Activated naive CD8-positive, alpha-beta T cell treated with anti-CD3 and anti-CD28 coated beads, Interleukin-2, amount 50 U/mL, for 24 hours (primary cell): ENCODE measurements at regions not wholly inside any gene's neighbourhood (a gene's known extent, or its start where the extent isn't known, plus 50 kb on each side); places are given as distances from the start of the nearest gene placed in this dataset.
A peak's percentile ranks its signal among the peaks of the same experiment; 100 is the strongest.

Experiments
- ATAC-seq: fragments of 150-1000 bp; cut with Tn5 transposase; one replicate; pipeline ENCODE4 v1.10.0; 2021
- DNase-seq: peaks from one replicate; pipeline ENCODE4 v3.0.0; 2021
- H3K27ac Mint-ChIP-seq: one replicate; pipeline ENCODE4 v1.8.0; 2021; ENCODE audit warnings: mild to moderate bottlenecking, mixed read lengths
- H3K27me3 Mint-ChIP-seq: one replicate; pipeline ENCODE4 v1.8.0; 2021; ENCODE audit warnings: mixed read lengths
- H3K36me3 Mint-ChIP-seq: one replicate; pipeline ENCODE4 v1.8.0; 2021; ENCODE audit warnings: low read depth, mixed read lengths
- H3K4me1 Mint-ChIP-seq: one replicate; pipeline ENCODE4 v1.8.0; 2021; ENCODE audit warnings: mixed read lengths
- H3K4me3 Mint-ChIP-seq: one replicate; pipeline ENCODE4 v1.8.0; 2021; ENCODE audit warnings: mild to moderate bottlenecking, moderate library complexity, mixed read lengths
- H3K9me3 Mint-ChIP-seq: one replicate; pipeline ENCODE4 v1.8.0; 2021; ENCODE audit warnings: mixed read lengths

- Mint-ChIP-seq H3K36me3 (no peaks in the 10 kb centered on the region), H3K9me3 (no peaks in the 10 kb centered on the region), H3K4me3 (no peak overlapping the region), H3K27me3 (peaks cover 21% of the 10 kb centered on the region), H3K27ac (no peak overlapping the region), H3K4me1 (peaks cover 5% of the 10 kb centered on the region)
- DNase-seq (no peak), ATAC-seq (no peak)
These were observed 235.8 kb upstream of the NLRP1 start for GRCh38 chr17:5819921-5820685.

DNA sequence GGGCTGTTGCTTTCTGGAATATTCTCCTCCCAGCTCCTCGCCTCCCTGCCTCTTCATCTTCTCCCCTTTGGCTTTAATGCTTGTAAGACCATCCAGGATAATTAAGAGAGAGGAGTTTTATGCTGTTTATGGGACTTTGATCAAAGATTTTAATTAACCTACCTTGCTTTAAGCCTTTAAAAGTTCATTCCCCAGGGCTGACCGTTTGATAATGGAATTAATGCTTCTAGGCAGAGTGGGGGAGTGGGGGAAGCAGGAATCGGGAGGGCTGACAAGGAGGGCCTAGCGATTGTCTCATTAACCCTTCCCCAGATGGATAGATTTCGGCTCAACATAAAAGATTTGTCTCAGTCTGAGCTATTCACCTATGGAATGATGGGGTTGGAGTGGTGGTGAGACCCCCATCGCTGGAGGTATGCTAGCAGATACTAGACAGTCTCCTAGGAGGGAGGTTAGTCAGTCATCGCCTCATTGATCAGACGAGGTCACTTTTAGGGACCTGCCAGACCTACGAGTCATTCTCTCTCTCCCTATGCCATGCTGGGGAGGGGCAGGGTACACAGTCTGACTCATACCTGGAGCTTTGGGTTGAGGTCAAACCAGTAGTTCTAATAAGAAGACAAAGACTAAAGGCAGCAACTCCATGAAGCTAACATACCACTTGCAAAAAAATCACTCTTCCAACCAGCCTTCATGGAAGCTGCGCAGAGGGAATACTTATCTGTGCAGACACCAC lies 236.6 kb upstream of the NLRP1 start:
- peaks cover 23% of the 10 kb centered on the region for H3K27me3 Mint-ChIP-seq
- ATAC-seq, result peak; percentile 82
- H3K27ac Mint-ChIP-seq, result no peak overlapping the region
- H3K4me1 Mint-ChIP-seq, result peaks cover 5% of the 10 kb centered on the region
- DNase-seq, result no peak
- no peaks in the 10 kb centered on the region for H3K9me3 Mint-ChIP-seq
- no peaks in the 10 kb centered on the region for H3K36me3 Mint-ChIP-seq
- no peak overlapping the region for H3K4me3 Mint-ChIP-seq

- H3K27me3 Mint-ChIP-seq, result peaks cover 23% of the 10 kb centered on the region
These were observed 237.5 kb upstream of the NLRP1 start for GRCh38 chr17:5821803-5822202.

DNA sequence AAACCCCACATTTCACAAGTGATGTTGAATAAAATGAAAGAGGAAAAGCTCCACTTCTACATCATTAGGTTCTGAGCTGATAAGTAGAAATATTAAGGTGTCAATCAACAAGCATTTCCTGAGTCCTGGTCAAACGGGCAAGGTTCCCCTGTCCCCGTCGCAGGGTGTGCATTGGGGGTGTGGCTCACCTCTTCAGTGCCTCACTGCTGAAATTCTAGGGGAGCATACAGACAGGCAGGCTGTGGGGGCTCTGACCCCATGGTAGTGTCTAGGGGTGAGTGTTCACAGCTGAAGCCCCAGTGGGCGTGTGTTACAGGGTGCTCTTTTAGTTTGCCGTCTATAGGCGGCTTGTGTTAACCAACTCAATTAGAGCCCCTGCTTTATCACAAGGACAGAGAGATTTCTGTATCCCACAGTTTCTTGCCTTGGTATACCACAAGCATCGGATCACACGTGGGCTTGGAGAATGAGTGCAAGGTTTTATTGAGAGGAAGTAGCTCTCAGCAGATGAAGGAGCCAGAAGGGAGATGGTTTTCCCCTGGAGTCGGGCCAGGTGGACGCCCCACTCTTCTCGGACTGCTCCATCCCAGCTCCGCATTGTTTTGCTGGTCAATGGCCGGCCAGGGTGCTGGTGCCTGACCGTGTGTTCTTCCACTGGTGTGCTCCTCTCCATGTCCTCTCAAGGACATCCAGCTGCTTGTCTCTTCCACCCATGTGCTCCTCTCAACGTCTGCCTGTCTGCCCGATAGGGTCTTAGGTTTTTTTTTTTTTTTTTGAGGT lies 238.2 kb upstream of the NLRP1 start:
- ATAC-seq (no peak), DNase-seq (no peak)
- peaks cover 25% of the 10 kb centered on the region for H3K27me3 Mint-ChIP-seq
- no peaks in the 10 kb centered on the region for H3K36me3 Mint-ChIP-seq
- H3K4me3 Mint-ChIP-seq, result no peak overlapping the region
- peaks cover 5% of the 10 kb centered on the region for H3K4me1 Mint-ChIP-seq
- no peak overlapping the region for H3K27ac Mint-ChIP-seq
- H3K9me3 Mint-ChIP-seq, result no peaks in the 10 kb centered on the region

More at GRCh38 chr17:5821803-5822202, 237.5 kb upstream of the NLRP1 start:
- Mint-ChIP-seq H3K9me3 (no peaks in the 10 kb centered on the region), H3K4me3 (no peak overlapping the region), H3K27ac (no peak overlapping the region), H3K36me3 (no peaks in the 10 kb centered on the region), H3K4me1 (peaks cover 5% of the 10 kb centered on the region)
- DNase-seq (no peak), ATAC-seq (no peak)

DNA sequence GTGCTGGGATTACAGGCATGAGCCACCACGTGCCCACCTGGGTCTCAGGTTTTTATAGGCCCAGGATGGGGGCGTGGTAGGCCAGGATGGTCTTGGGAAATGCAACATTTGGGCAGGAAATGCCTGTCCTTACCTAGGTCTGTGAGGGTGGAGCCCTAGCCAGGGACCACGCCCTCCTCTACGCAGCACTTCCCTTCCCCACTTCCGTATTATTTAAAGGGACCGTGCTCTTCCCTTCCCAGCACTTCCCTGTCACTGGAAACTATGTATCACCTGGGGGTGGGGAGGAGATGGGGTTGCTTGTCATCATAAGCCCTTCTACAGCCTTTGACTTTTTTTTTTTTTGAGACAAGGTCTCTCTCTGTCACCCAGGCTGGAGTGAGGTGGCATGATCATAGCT lies 238.9 kb upstream of the NLRP1 start:
- Mint-ChIP-seq H3K9me3 (no peaks in the 10 kb centered on the region), H3K36me3 (no peaks in the 10 kb centered on the region), H3K4me1 (peaks cover 5% of the 10 kb centered on the region), H3K4me3 (no peak overlapping the region), H3K27ac (no peak overlapping the region), H3K27me3 (peaks cover 20% of the 10 kb centered on the region)
- DNase-seq (no peak), ATAC-seq (no peak)

DNA sequence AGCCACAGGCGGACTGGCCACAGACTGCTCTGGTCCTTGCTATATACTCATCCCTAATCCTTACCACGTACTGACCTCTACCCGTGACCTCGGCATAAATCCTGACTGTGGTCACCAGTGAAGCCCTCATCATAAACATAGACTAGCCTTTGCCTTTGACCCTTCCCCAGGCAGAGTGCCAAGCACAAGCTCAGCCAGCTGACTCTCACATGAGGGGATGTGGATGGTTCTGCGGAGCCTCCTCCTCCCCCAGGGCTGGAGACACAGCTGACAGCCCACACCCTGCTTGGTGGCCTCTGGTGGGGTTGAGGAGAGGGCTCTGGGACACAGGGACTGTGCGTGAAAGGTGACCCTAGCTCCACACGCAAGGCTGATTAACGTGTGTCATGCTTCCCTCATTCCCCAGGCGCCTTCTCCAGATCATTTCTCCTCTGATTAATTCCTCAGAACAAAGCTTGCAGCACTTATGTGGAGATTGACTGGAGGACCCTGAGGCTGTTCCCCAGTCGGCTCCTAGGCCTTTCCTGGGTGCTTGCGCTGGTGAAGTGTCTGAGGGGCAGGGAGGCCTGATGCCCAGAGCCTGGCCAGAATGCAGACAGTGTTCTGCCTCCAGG lies 241.5 kb upstream of the NLRP1 start:
- peaks cover 5% of the 10 kb centered on the region for H3K4me1 Mint-ChIP-seq
- no peak overlapping the region for H3K27ac Mint-ChIP-seq
- DNase-seq (no peak), ATAC-seq (no peak)
- H3K36me3 Mint-ChIP-seq, result no peaks in the 10 kb centered on the region
- peaks cover 11% of the 10 kb centered on the region for H3K27me3 Mint-ChIP-seq
- H3K4me3 Mint-ChIP-seq, result no peak overlapping the region
- H3K9me3 Mint-ChIP-seq, result no peaks in the 10 kb centered on the region

DNA sequence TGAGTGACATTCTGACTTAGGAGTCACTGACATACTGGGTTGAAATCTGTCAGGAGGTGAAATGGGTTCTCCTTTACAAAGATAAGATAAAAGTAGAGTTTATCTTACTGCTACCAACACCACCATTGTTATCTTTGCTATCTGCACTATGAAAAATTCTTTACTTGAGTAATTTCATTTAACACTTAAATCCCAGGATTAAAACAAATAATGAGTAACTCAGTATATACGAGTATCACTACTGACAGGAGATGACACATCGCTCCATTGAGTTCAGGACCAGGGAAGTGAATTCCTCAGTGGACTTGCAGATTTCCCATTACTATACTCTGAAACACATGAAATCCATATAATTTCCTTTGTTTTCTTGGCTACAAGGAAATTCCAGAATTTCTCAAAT lies 242.1 kb upstream of the NLRP1 start:
- H3K9me3 Mint-ChIP-seq, result no peaks in the 10 kb centered on the region
- H3K27ac Mint-ChIP-seq, result no peak overlapping the region
- H3K4me1 Mint-ChIP-seq, result no peaks in the 10 kb centered on the region
- H3K4me3 Mint-ChIP-seq, result no peak overlapping the region
- ATAC-seq (no peak), DNase-seq (no peak)
- no peaks in the 10 kb centered on the region for H3K36me3 Mint-ChIP-seq
- peaks cover 9% of the 10 kb centered on the region for H3K27me3 Mint-ChIP-seq

- DNase-seq, result no peak
- Mint-ChIP-seq H3K36me3 (no peaks in the 10 kb centered on the region), H3K9me3 (no peaks in the 10 kb centered on the region), H3K27me3 (peaks cover 7% of the 10 kb centered on the region), H3K4me3 (no peak overlapping the region), H3K27ac (no peak overlapping the region), H3K4me1 (peaks cover 21% of the 10 kb centered on the region)
- ATAC-seq, result no peak
These were observed 239.3 kb upstream of the WSCD1 start for GRCh38 chr17:5830921-5831320.

GRCh38 chr17:5832886-5833285 lies 237.3 kb upstream of the WSCD1 start:
- Mint-ChIP-seq H3K4me3 (no peak overlapping the region), H3K27me3 (peaks cover 4% of the 10 kb centered on the region), H3K36me3 (no peaks in the 10 kb centered on the region), H3K9me3 (no peaks in the 10 kb centered on the region), H3K4me1 (peaks cover 21% of the 10 kb centered on the region), H3K27ac (no peak overlapping the region)
- ATAC-seq (no peak), DNase-seq (no peak)

DNA sequence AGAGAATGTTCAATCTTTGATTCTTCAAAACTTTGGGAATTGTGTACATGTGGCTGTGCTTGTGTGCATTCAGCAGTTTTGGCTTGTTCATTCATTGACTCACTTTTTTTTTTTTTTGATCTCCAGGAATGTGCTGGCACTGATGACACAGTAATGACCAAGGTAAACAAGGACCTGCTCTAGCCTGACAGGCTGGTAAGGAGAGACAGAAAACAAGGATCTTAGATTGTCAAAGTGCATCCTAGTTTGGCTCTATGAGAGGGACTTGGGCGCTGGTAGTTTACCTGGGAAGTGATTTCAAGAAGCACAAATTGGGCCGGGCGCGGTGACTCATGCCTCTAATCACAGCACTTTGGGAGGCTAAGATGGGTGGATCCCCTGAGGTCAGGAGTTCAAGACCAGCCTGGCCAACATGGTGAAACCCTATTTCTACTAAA lies 233.1 kb upstream of the WSCD1 start:
- H3K4me3 Mint-ChIP-seq, result no peak overlapping the region
- DNase-seq (no peak), ATAC-seq (no peak)
- H3K27me3 Mint-ChIP-seq, result peaks cover 2% of the 10 kb centered on the region
- H3K36me3 Mint-ChIP-seq, result no peaks in the 10 kb centered on the region
- H3K9me3 Mint-ChIP-seq, result no peaks in the 10 kb centered on the region
- H3K27ac Mint-ChIP-seq, result no peak overlapping the region
- H3K4me1 Mint-ChIP-seq, result peaks cover 23% of the 10 kb centered on the region

- no peaks in the 10 kb centered on the region for H3K9me3 Mint-ChIP-seq
- H3K27me3 Mint-ChIP-seq, result peaks cover 2% of the 10 kb centered on the region
- DNase-seq (no peak), ATAC-seq (no peak)
- H3K4me3 Mint-ChIP-seq, result no peak overlapping the region
- H3K27ac Mint-ChIP-seq, result no peak overlapping the region
- H3K4me1 Mint-ChIP-seq, result peaks cover 17% of the 10 kb centered on the region
- no peaks in the 10 kb centered on the region for H3K36me3 Mint-ChIP-seq
These were observed 231.4 kb upstream of the WSCD1 start for GRCh38 chr17:5838661-5839300.

DNA sequence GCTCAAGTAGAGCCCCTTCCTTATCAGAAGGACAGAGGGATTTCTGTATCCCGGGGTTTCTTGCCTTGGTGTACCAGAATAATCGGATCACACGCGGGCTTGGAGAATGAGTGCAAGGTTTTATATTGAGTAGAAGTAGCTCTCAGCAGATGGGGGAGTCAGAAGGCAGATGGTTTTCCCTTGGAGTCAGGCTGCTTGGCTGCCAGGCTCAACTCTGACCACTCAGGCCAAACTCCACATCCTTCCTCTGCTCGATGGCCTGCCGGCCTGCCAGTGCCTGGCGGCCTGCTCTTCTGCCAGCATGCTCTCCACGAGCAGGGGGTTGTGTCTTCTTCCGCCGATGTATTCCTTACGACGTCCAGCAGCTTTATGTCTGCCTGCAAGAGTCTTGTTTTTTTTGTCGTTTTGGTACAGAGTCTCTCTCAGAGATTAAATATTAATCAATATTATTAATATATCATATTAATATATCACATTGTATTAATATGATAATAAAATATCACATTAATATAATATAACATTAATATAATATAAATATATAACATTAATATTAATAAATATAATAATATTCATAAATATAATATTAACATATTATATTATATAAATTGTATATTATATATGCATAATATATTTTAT lies 229.2 kb upstream of the WSCD1 start:
- Mint-ChIP-seq H3K27me3 (peaks cover 4% of the 10 kb centered on the region), H3K36me3 (no peaks in the 10 kb centered on the region), H3K9me3 (no peaks in the 10 kb centered on the region), H3K4me3 (no peak overlapping the region), H3K27ac (no peak overlapping the region), H3K4me1 (peaks cover 2% of the 10 kb centered on the region)
- ATAC-seq (no peak), DNase-seq (no peak)

DNA sequence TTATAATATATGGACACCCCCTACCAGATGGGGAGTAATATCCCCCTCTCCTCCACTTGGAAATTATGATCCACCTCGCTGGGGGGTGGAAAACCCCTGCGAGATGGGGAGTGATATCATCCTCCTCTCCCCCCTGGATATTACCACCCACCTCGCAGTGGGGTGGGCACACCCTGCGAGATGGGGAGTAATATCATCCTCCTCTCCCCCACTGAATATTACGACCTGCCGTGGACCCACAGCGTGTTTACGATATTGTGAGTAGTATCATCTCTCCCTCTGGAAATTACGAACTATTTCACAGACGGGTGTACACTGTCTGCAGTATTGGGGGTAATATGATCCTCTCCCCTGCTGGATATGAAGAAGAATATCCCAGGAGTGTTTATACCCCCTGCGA lies 228.3 kb upstream of the WSCD1 start:
- no peak overlapping the region for H3K4me3 Mint-ChIP-seq
- peaks cover 9% of the 10 kb centered on the region for H3K27me3 Mint-ChIP-seq
- no peak for ATAC-seq
- no peaks in the 10 kb centered on the region for H3K36me3 Mint-ChIP-seq
- H3K4me1 Mint-ChIP-seq, result peaks cover 2% of the 10 kb centered on the region
- no peaks in the 10 kb centered on the region for H3K9me3 Mint-ChIP-seq
- no peak for DNase-seq
- H3K27ac Mint-ChIP-seq, result no peak overlapping the region
